ENCODE measurements at regions not wholly inside any gene's neighbourhood (a gene's known extent, or its start where the extent isn't known, plus 50 kb on each side); places are given as distances from the start of the nearest gene placed in this dataset.

DNA sequence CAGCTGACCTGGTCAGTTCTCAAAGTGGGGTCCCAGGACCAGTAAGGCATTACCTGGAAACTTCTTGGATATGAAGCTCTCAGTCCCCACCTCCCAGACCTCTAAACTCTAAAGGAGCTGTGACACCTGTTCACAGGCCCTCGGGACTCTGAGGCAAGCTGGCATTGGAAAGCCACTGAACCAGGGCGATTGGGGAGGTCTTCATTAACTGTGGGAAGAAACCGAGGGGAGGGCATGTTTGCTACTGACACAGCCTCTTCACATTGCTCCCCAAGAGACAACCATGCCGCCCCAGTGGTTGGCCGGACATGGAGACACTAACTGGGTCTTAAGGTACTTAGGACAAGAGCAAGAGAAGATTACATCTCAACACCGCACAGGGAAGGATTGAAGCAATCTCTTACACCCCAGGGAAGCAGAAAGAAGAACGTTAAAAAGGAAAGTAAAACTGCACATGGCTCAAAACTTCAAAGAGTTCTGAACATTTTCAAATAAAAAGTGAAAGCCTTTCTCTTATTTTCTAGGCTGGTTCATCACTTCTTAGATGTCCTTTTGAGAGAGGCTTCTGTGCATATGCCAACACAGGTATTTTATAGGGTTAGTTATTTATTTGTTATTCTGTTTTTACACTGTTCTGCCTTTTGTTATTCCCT is 210.0 kb upstream of the CST7 start:
- TF ChIP-seq, protein P1, sequence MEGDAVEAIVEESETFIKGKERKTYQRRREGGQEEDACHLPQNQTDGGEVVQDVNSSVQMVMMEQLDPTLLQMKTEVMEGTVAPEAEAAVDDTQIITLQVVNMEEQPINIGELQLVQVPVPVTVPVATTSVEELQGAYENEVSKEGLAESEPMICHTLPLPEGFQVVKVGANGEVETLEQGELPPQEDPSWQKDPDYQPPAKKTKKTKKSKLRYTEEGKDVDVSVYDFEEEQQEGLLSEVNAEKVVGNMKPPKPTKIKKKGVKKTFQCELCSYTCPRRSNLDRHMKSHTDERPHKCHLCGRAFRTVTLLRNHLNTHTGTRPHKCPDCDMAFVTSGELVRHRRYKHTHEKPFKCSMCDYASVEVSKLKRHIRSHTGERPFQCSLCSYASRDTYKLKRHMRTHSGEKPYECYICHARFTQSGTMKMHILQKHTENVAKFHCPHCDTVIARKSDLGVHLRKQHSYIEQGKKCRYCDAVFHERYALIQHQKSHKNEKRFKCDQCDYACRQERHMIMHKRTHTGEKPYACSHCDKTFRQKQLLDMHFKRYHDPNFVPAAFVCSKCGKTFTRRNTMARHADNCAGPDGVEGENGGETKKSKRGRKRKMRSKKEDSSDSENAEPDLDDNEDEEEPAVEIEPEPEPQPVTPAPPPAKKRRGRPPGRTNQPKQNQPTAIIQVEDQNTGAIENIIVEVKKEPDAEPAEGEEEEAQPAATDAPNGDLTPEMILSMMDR (IDR thresholded peaks at IDR 0.05) = no peak

DNA sequence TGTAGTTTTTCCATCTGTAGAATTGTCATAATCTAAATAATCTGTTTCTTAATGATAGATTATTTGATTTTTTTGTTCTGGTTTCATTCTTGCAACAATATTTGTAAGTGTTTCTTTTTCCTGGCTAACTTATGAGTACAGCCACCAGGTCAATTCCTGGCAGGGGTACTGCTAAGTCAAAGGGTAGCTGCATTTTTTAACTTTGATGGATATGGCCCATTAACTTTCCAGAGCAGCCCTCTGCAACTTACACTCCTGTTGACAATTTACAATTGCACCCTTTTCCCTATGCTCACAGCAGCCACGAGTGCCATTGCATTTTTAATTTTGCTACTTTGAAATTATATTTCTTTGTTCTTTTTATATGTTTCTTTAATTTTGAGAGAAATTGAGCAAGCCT is 209.3 kb upstream of the CST7 start:
- TF ChIP-seq, protein P1 (IDR thresholded peaks at IDR 0.05) = no peak

DNA sequence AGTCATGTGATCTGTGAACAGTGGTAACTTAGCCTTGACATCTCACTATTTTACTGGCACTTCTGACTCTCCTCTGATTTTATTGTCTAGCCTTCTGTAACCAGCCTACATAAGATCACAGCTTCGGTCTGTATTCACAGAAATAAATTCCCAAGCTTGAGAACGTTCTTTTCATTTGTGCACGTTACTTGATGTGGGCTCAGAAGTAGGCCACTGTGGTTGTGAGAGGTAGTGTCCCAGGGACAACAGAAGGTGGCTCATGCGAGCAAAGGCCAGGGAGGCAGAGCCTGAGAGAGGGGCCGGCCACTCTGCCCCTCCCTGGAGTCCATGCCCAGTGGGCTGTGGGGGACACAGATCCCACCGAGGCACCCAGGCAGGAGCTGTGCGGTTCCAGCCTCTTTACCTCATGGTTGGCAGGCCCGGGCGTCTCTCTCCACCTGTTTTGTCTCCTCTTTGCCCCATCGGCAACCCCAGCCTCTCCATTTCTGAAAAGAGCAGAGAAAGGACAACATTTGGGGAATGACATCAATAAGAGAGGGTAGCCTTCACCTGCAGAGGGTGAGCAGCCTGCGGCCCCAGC is 207.5 kb upstream of the CST7 start:
- TF ChIP-seq, protein P1 (IDR thresholded peaks at IDR 0.05) = no peak

DNA sequence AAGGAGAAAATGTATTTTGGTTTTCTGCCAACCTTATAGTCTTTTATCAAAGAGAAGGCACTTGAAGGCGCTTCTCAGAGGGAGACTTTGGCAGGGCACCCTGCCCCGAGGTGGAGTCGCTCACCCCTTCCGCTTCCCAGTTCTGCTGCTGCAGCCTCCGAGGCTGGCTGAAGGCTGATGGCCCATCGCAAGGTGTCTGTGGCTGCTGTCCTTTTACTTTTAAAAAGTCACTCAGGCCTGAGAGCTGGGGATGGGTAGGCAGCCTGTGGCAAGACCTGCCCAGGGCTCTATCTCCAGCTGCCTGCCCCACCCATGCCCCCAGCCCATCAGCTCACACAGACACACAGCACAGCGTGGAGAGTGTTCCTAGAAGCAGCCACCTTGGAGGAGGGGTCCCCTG is 206.6 kb upstream of the CST7 start:
- TF ChIP-seq, protein P1 (IDR thresholded peaks at IDR 0.05) = no peak

DNA sequence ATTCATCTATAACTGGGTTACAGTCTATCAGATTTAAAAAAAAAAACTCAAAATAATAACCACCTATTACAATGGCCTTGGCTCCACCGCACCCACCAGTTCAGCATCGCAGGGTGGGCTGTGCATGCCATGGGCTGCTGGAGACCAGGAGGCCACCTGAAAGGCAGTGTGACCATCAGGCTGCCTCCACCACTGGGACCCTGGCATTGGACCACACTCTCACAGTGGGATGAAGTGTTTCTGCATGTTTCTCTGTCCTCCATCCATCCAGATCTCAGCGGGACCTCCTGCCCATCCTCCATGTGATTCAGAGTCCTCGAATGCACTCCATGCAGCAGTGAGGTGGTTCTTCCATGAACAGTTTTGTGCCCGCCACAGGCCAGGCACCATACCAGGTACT is 206.1 kb upstream of the CST7 start:
- TF ChIP-seq, protein P1 (IDR thresholded peaks at IDR 0.05) = no peak

DNA sequence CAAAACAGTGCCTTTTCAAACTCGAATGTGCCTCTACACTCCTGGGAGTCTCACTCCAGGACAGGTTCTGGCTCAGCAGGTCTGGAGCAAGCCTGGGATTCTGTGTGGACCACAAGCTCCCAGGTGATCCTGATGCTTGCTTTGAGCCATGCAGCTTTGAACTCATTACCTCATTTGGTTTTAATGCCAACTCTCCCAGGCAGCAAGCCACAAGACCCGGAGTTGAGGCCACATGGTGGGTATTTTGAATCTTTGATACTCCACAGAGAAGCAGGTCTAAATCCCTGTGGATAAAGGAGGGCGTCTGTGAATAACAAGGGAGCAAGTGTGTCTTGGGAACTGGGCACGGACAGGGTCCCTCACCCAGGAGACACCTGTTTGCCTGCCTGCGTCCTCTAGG is 205.4 kb upstream of the CST7 start:
- TF ChIP-seq, protein P1 (IDR thresholded peaks at IDR 0.05) = no peak

DNA sequence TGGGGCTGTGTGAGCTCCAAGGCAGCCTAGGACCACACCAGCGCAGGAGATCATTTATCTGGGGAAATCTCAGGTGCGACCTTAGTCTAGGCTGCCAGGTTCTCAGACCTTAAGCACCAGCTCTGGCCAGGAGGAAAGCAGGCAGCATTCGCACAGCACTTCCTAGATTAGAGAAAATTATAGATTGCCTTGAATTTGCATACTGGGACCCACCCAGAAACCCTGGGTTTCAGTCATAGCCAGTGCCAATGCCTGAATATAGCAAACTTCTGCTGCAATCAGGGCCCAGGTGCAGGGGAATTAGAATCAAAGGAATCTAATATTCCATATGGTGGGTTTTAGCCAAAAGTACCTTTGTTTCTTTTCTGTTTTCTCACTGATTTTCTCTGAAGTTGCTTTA is 204.3 kb upstream of the CST7 start:
- TF ChIP-seq, protein P1 (IDR thresholded peaks at IDR 0.05) = no peak

Data from LNCAP (cell line).